ENCODE measurements at regions not wholly inside any gene's neighbourhood (a gene's known extent, or its start where the extent isn't known, plus 50 kb on each side); places are given as distances from the start of the nearest gene placed in this dataset.

DNA sequence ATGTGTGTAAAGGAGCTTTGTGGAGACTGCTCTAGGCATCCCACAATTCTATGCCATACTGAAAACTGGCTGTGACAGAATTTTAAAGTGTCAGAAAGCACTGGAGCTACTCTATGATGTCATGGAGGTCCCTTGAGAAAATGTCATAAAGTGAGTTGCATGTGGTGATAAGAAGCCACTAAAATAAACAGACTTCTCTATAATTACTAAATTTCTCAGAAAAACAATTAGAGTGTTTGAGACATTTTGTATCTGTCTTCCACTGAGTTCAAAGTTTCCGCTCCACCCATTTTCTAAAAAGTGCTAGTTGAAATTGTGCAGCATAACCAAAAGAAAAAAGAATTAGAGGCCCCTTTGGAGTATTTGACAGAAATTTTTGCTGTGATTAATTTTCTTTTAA is 603.9 kb downstream of the KCNJ2 start:
- no peaks in the 10 kb centered on the region for H3K4me1 ChIP-seq
- intact Hi-C loops (cut with DNase I) = no loop called here
- H3K27ac ChIP-seq = no peak overlapping the region
- no peaks in the 10 kb centered on the region for H3K9me3 ChIP-seq
- no peak overlapping the region for H3K4me3 ChIP-seq
- H3K36me3 ChIP-seq = no peaks in the 10 kb centered on the region
- H3K27me3 ChIP-seq = no peaks in the 10 kb centered on the region
- no peak for DNase-seq (ENCODE audit: extremely low spot score in 2 of 2)
- TF ChIP-seq POLR2A (IDR thresholded peaks at IDR 0.05) (no peak), POLR2AphosphoS5 (IDR thresholded peaks at IDR 0.05; ENCODE audit: insufficient read depth in 1 of 2, low read depth in 1 of 2) (no peak)

DNA sequence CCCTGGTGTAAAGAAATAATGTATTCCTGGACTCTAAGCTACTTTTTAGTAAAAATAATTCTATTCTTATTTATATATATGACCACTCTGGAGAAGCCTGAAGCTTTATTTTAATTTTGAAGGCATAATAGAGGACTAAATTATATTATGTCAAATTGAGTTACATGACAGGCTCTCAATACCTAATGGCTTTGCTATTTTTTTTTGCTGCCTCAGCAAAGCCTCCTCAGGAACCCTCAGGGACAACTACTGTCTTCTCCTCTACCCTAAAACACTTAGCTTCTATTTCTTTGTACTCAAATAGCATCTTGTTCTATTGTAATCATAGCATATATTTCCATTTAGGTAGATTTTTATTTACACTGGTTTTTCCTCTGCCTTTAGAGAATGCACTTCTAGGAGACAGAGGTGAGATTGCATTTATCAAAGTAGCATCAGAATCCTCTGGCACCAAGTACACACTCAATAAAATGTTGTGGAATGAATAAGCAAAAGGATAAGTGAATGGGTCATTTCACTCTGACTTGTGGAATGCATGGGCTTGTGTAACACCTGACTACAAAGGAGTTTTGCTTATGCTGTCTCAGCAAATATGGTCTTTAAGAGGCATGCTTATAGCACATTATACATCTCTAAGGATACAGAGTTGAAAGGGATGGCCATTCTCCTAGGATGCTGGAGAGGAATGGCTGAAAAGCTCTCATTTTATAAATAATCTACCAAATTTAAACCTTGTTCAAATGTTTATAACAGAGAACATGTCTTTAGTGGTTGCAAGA is 605.2 kb downstream of the KCNJ2 start:
- Histone ChIP-seq H3K4me3 (no peak overlapping the region), H3K27me3 (no peaks in the 10 kb centered on the region), H3K4me1 (no peaks in the 10 kb centered on the region), H3K36me3 (no peaks in the 10 kb centered on the region), H3K27ac (no peak overlapping the region), H3K9me3 (no peaks in the 10 kb centered on the region)
- TF ChIP-seq POLR2AphosphoS5 (IDR thresholded peaks at IDR 0.05; ENCODE audit: insufficient read depth in 1 of 2, low read depth in 1 of 2) (no peak), POLR2A (IDR thresholded peaks at IDR 0.05) (no peak)
- no peak for DNase-seq (ENCODE audit: extremely low spot score in 2 of 2)
- intact Hi-C loops (cut with DNase I) = no loop called here

DNA sequence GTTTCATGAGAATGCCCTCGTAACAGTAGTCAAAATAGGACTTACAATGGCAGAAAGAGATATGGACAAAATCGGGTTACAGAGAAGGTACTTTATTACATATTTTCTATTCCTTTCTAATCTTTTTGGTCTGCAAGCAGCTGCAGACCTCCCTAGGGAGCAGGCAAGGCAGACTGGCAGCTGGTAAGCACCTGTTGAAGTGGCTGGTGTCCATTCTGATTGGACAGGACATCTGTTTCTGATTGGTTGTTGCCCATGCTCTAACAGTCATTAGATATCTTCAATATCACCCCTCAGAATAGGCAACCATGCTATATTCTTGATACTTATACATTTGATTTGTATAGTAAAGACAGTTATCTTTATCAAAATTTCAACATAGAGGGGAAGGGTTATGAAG is 606.3 kb downstream of the KCNJ2 start:
- Histone ChIP-seq H3K9me3 (no peaks in the 10 kb centered on the region), H3K4me1 (no peaks in the 10 kb centered on the region), H3K4me3 (no peak overlapping the region), H3K27me3 (no peaks in the 10 kb centered on the region), H3K27ac (no peak overlapping the region), H3K36me3 (no peaks in the 10 kb centered on the region)
- intact Hi-C loops (cut with DNase I) = no loop called here
- DNase-seq (ENCODE audit: extremely low spot score in 2 of 2) = no peak
- TF ChIP-seq POLR2A (IDR thresholded peaks at IDR 0.05) (no peak), POLR2AphosphoS5 (IDR thresholded peaks at IDR 0.05; ENCODE audit: insufficient read depth in 1 of 2, low read depth in 1 of 2) (no peak)
- TF ChIP-seq, protein P1, sequence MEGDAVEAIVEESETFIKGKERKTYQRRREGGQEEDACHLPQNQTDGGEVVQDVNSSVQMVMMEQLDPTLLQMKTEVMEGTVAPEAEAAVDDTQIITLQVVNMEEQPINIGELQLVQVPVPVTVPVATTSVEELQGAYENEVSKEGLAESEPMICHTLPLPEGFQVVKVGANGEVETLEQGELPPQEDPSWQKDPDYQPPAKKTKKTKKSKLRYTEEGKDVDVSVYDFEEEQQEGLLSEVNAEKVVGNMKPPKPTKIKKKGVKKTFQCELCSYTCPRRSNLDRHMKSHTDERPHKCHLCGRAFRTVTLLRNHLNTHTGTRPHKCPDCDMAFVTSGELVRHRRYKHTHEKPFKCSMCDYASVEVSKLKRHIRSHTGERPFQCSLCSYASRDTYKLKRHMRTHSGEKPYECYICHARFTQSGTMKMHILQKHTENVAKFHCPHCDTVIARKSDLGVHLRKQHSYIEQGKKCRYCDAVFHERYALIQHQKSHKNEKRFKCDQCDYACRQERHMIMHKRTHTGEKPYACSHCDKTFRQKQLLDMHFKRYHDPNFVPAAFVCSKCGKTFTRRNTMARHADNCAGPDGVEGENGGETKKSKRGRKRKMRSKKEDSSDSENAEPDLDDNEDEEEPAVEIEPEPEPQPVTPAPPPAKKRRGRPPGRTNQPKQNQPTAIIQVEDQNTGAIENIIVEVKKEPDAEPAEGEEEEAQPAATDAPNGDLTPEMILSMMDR (IDR thresholded peaks at IDR 0.05) = no peak

DNA sequence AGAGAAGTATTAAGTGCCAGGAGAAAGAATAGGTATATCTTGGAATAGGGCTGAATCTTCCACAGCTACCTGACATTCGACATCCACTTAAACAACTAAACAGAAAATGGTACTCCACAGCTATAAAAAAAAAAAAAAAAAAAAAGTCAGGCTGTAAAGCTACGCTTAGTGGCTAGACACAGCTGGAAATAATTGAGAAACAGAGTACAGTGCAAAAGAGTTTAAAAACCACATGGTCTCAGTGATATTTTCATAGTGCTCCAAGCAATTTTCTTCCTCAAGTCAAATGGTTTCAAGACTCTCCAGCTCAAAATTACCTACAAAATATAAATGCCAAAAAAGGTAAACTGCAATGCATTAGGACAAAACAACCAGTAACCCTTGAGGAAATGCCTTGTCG is 607.1 kb downstream of the KCNJ2 start:
- H3K27ac ChIP-seq = no peak overlapping the region
- H3K4me3 ChIP-seq = no peak overlapping the region
- H3K36me3 ChIP-seq = no peaks in the 10 kb centered on the region
- no peak for DNase-seq (ENCODE audit: extremely low spot score in 2 of 2)
- no peaks in the 10 kb centered on the region for H3K9me3 ChIP-seq
- H3K4me1 ChIP-seq = no peaks in the 10 kb centered on the region
- H3K27me3 ChIP-seq = no peaks in the 10 kb centered on the region
- TF ChIP-seq, protein P1 (IDR thresholded peaks at IDR 0.05) = no peak
- TF ChIP-seq POLR2A (IDR thresholded peaks at IDR 0.05) = no peak
- TF ChIP-seq POLR2AphosphoS5 (IDR thresholded peaks at IDR 0.05; ENCODE audit: insufficient read depth in 1 of 2, low read depth in 1 of 2) = no peak
- intact Hi-C loops (cut with DNase I) = no loop called here

DNA sequence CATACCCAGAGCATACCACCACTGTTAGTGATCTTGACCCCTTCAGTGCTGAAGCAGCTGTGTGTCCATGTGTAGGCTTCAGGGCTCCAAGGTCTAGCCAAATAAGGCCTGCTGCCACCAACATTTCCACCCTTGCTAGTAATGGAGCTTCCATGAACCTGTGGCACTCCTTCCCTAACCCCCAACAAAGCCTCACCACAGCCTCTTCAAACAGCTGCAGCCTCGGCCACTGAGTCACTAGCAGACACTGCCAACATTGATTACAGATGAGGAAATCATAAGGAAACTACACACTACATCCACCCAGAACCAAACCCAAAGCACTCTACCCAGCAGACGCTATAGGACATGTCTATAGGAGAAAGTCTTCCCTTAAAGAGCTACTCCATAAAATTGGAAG is 610.7 kb downstream of the KCNJ2 start:
- no peaks in the 10 kb centered on the region for H3K9me3 ChIP-seq
- no peaks in the 10 kb centered on the region for H3K27me3 ChIP-seq
- no peak for TF ChIP-seq POLR2AphosphoS5 (IDR thresholded peaks at IDR 0.05; ENCODE audit: insufficient read depth in 1 of 2, low read depth in 1 of 2)
- TF ChIP-seq POLR2A (IDR thresholded peaks at IDR 0.05) = no peak
- TF ChIP-seq, protein P1 (IDR thresholded peaks at IDR 0.05) = no peak
- no peaks in the 10 kb centered on the region for H3K4me1 ChIP-seq
- no peak for DNase-seq (ENCODE audit: extremely low spot score in 2 of 2)
- intact Hi-C loops (cut with DNase I) = no loop called here
- H3K4me3 ChIP-seq = no peak overlapping the region
- no peak overlapping the region for H3K27ac ChIP-seq
- H3K36me3 ChIP-seq = no peaks in the 10 kb centered on the region

DNA sequence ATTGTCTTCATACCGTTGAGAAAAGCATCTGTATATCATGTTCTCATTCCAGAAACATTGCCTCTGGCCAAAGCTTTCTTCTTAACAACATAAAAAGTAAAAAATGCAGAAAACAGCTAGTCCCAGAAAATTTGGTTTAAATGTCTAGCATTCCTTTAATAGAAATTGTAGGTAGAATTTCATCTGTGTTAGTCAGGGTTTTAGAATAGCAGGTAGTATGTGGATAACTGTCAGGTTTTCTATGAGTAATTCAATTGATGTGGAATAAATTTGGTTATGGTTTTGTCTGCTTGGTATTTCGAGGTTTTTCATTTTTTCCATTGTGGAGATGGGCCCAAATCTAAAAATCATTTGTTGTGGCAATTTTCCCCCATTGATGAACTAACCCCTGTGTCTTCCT is 616.7 kb downstream of the KCNJ2 start:
- H3K27me3 ChIP-seq = no peaks in the 10 kb centered on the region
- H3K9me3 ChIP-seq = no peaks in the 10 kb centered on the region
- H3K4me1 ChIP-seq = no peaks in the 10 kb centered on the region
- TF ChIP-seq POLR2AphosphoS5 (IDR thresholded peaks at IDR 0.05; ENCODE audit: insufficient read depth in 1 of 2, low read depth in 1 of 2) (no peak), POLR2A (IDR thresholded peaks at IDR 0.05) (no peak)
- TF ChIP-seq, protein P1 (IDR thresholded peaks at IDR 0.05) = no peak
- no peak for DNase-seq (ENCODE audit: extremely low spot score in 2 of 2)
- H3K27ac ChIP-seq = no peak overlapping the region
- intact Hi-C loops (cut with DNase I) = no loop called here
- H3K36me3 ChIP-seq = no peaks in the 10 kb centered on the region
- no peak overlapping the region for H3K4me3 ChIP-seq

Data from vagina (tissue), 2 donors.